ENCODE measurements at regions not wholly inside any gene's neighbourhood (a gene's known extent, or its start where the extent isn't known, plus 50 kb on each side); places are given as distances from the start of the nearest gene placed in this dataset.
"Not testable (repeated sequence)": the region's sequence is repeated elsewhere in the genome, so short reads cannot be mapped to it uniquely, and the experiment has no call there.

DNA sequence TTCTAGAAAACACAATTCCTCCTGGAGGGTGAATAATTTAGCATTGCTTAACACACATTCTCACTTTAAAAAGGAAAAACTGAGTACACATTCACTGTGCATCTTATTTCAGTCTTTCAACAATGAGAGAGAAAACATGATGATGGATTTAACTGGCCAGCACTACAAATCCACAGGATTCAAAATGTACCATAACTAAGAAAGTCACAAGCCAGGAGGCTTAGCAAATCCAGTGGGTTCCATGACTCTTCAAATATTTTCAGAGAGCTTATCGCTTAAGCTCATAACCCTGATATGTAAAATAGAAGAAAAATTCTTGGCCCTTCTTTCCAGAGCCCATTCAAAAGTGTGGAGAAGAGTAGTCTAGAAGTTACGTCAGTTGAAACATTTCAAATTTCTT is 820.3 kb downstream of the LTN1 start:
- Histone ChIP-seq H3K4me1 (no peaks in the 10 kb centered on the region), H3K4me3 (no peak overlapping the region), H3K27ac (no peak overlapping the region), H3K9me3 (no peaks in the 10 kb centered on the region), H3K27me3 (no peaks in the 10 kb centered on the region), H3K36me3 (no peaks in the 10 kb centered on the region)
- no peak for TF ChIP-seq POLR2A (IDR thresholded peaks at IDR 0.05)
- TF ChIP-seq, protein P1, sequence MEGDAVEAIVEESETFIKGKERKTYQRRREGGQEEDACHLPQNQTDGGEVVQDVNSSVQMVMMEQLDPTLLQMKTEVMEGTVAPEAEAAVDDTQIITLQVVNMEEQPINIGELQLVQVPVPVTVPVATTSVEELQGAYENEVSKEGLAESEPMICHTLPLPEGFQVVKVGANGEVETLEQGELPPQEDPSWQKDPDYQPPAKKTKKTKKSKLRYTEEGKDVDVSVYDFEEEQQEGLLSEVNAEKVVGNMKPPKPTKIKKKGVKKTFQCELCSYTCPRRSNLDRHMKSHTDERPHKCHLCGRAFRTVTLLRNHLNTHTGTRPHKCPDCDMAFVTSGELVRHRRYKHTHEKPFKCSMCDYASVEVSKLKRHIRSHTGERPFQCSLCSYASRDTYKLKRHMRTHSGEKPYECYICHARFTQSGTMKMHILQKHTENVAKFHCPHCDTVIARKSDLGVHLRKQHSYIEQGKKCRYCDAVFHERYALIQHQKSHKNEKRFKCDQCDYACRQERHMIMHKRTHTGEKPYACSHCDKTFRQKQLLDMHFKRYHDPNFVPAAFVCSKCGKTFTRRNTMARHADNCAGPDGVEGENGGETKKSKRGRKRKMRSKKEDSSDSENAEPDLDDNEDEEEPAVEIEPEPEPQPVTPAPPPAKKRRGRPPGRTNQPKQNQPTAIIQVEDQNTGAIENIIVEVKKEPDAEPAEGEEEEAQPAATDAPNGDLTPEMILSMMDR (IDR thresholded peaks at IDR 0.05): no peak
- WGBS, 2 donors: 90 to 97% methylated on average over 2 of the region's 2 CpGs
- no peak for DNase-seq
- intact Hi-C loops (cut with DNase I): no loop called here

DNA sequence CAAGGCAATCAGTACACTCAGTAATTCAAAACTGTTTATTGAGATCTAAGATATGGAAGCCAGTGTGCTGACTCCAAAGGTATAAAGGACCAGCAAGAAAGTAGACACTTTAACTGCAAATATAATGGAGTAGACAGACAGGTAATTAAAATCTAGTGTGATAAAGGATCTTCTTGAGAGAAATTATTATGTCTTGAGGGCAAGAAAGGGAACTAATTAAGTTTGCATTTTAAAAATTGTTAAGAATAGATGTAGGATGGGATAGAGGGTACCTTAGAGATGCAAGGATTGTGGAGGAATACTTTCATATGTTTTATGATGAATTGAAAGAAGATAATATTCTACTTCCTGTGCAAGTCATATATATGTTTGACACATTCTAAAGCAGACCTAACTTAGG is 825.3 kb downstream of the LTN1 start:
- Histone ChIP-seq H3K4me3 (no peak overlapping the region), H3K9me3 (no peaks in the 10 kb centered on the region), H3K27me3 (no peaks in the 10 kb centered on the region), H3K36me3 (no peaks in the 10 kb centered on the region), H3K27ac (no peak overlapping the region), H3K4me1 (no peaks in the 10 kb centered on the region)
- TF ChIP-seq, protein P1 (IDR thresholded peaks at IDR 0.05): no peak
- TF ChIP-seq POLR2A (IDR thresholded peaks at IDR 0.05): no peak
- intact Hi-C loops (cut with DNase I): no loop called here
- DNase-seq: no peak

DNA sequence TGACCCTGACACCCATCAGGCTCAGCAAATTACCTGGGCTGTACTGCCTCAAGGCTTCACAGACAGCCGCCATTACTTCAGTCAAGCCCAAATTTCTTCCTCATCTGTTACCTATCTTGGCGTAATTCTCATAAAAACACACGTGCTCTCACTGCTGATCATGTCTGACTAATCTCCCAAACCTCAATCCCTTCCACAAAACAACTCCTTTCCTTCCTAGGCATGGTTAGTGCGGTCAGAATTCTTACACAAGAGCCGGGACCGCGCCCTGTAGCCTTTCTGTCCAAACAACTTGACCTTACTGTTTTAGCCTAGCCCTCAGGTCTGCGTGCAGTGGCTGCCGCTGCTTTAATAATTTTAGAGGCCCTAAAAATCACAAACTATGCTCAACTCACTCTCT is 828.2 kb downstream of the LTN1 start:
- DNase-seq; H3K27ac ChIP-seq; intact Hi-C loops (cut with DNase I); H3K27me3 ChIP-seq; H3K36me3 ChIP-seq; H3K4me3 ChIP-seq; H3K4me1 ChIP-seq; H3K9me3 ChIP-seq: not testable (repeated sequence)
- WGBS, 2 donors: 68 to 76% methylated on average over 9 of the region's 9 CpGs

DNA sequence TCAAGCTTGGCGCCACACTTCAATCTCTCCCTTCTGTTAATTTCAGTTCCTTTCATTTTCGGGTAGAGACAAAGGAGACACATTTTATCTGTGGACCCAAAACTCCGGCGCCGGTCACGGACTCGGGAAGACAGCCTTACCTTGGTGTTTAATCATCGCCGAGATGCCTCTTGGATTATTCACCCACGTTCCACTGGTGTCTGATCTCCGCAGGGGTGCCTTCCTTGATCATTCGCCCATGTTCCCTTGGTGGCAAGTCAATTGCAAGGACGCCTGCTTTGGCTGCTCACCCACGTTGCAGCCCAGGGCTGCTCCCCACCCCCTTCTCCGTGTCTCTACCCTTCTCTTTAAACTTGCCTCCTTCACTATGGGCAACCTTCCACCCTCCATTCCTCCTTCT is 830.6 kb downstream of the LTN1 start:
- H3K36me3 ChIP-seq; DNase-seq; H3K27ac ChIP-seq; H3K4me1 ChIP-seq; intact Hi-C loops (cut with DNase I); H3K9me3 ChIP-seq; H3K27me3 ChIP-seq; H3K4me3 ChIP-seq: not testable (repeated sequence)
- 91 to 93% methylated on average over 15 of the region's 15 CpGs for WGBS, 2 donors

DNA sequence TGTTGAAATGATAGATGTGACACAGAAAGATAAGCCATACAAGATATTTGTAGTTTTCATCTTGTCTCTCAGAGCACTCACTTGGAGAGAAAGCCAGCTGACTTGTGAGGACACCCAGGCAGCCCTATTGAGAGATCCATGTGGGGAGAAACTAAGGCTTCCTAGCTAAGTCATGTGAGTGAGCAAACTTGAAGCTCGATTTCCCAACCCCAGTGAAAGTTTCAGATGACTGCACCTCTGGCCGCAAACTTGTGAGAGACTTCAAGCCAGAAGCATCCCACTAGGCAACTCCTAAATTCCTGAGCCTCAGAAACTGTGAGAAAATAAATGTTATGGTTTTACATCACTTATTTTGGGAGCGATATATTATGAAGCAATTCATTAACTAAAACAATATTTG is 832.3 kb downstream of the LTN1 start:
- Histone ChIP-seq H3K27me3 (no peaks in the 10 kb centered on the region), H3K4me1 (no peaks in the 10 kb centered on the region), H3K27ac (no peak overlapping the region), H3K9me3 (no peaks in the 10 kb centered on the region), H3K4me3 (no peak overlapping the region), H3K36me3 (no peaks in the 10 kb centered on the region)
- intact Hi-C loops (cut with DNase I): no loop called here
- WGBS, 2 donors: 70 to 85% methylated on average over 2 to 3 of the region's 3 CpGs
- TF ChIP-seq, protein P1 (IDR thresholded peaks at IDR 0.05): no peak
- TF ChIP-seq POLR2A (IDR thresholded peaks at IDR 0.05): no peak
- DNase-seq: no peak

DNA sequence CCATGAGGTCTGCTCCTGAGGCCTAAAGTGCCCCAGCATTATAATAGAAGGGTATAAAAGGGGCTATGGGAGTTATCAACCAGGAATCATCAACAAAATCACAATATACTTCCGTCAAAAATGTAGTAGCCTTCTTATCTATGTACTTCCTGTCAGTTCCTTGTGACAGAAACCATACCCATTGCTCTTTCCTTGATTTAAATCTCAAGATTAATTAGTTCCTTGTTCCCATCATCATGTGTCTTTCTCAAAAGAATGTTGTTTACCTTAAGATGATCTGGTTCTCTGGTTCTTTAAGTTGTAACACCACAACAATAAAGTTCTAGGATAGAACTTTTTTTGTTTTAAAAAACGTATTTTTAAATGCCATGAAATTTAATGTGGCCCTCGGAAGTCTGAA is 833.3 kb downstream of the LTN1 start:
- WGBS, 2 donors: 43 to 47% methylated on average over 3 of the region's 3 CpGs
- H3K27ac ChIP-seq: no peak overlapping the region
- H3K4me1 ChIP-seq: no peaks in the 10 kb centered on the region
- no peak for DNase-seq
- H3K4me3 ChIP-seq: no peak overlapping the region
- intact Hi-C loops (cut with DNase I): no loop called here
- TF ChIP-seq, protein P1 (IDR thresholded peaks at IDR 0.05): no peak
- TF ChIP-seq POLR2A (IDR thresholded peaks at IDR 0.05): no peak
- H3K27me3 ChIP-seq: no peaks in the 10 kb centered on the region
- no peaks in the 10 kb centered on the region for H3K9me3 ChIP-seq
- no peaks in the 10 kb centered on the region for H3K36me3 ChIP-seq
